WTC11 (cell line): ENCODE measurements at regions not wholly inside any gene's neighbourhood (a gene's known extent, or its start where the extent isn't known, plus 50 kb on each side); places are given as distances from the start of the nearest gene placed in this dataset.
A peak's percentile ranks its signal among the peaks of the same experiment; 100 is the strongest.

Experiments used
- ATAC-seq: fragments of 200-7000 bp; cut with Tn5 transposase; 2 replicates; pipeline ENCODE4 v1.10.0; 2021; ENCODE audit warnings: mild to moderate bottlenecking, moderate library complexity
- CTCF ChIA-PET: fragments of 300-600 bp; sonication (Branson Sonifier 250); formaldehyde crosslinking; loops from one replicate; lab custom pipeline; 2021; ENCODE audit warnings: antibody characterized with exemption; lab: Charles Lee
- POLR2A ChIA-PET: fragments of 350-600 bp; sonication (Branson Sonifier 250); formaldehyde crosslinking; loops from one replicate; lab custom pipeline; 2021; ENCODE audit warnings: antibody characterized with exemption; lab: Charles Lee
- DNase-seq: peaks from one replicate; pipeline ENCODE4 v3.0.0; 2021; ENCODE audit warnings: low spot score
- H3K27ac Mint-ChIP-seq: 2 replicates; pipeline ENCODE4 v1.8.0; 2021; ENCODE audit warnings: mixed read lengths
- H3K27me3 Mint-ChIP-seq: 2 replicates; pipeline ENCODE4 v1.8.0; 2021; ENCODE audit warnings: low read depth, mild to moderate bottlenecking, moderate library complexity, mixed read lengths
- H3K36me3 Mint-ChIP-seq: 2 replicates; pipeline ENCODE4 v1.8.0; 2021; ENCODE audit warnings: mixed read lengths
- H3K4me1 Mint-ChIP-seq: 2 replicates; pipeline ENCODE4 v1.8.0; 2022; ENCODE audit warnings: mixed read lengths
- H3K4me3 Mint-ChIP-seq: 2 replicates; pipeline ENCODE4 v1.8.0; 2021; ENCODE audit warnings: mild to moderate bottlenecking, moderate library complexity, mixed read lengths
- H3K9me3 Mint-ChIP-seq: 2 replicates; pipeline ENCODE4 v1.8.0; 2021; ENCODE audit warnings: mixed read lengths
- CREM ChIP-seq: sonication (generic); formaldehyde crosslinking; IDR thresholded peaks from 2 replicates; pipeline ENCODE4 v1.8.1; 2022; ENCODE audit warnings: mild to moderate bottlenecking, missing genetic modification reagents, moderate library complexity
- EMX1 ChIP-seq: fragments of 250-450 bp; sonication (Bioruptor Pico); IDR thresholded peaks from 2 replicates; pipeline ENCODE4 v1.8.0; 2021; ENCODE audit warnings: mild to moderate bottlenecking
- FOXJ3 ChIP-seq: sonication (generic); formaldehyde crosslinking; IDR thresholded peaks from 2 replicates; pipeline ENCODE4 v1.9.0; 2021; ENCODE audit warnings: missing genetic modification reagents, mild to moderate bottlenecking, borderline replicate concordance
- FOXK1 ChIP-seq: sonication (generic); formaldehyde crosslinking; IDR thresholded peaks from 2 replicates; pipeline ENCODE4 v1.8.0; 2022; ENCODE audit warnings: mild to moderate bottlenecking, moderate library complexity, missing genetic modification reagents
- GRHL2 ChIP-seq: fragments of 250-450 bp; sonication (Bioruptor Pico); IDR thresholded peaks from 2 replicates; pipeline ENCODE4 v1.8.0; 2022; ENCODE audit warnings: mild to moderate bottlenecking, moderate library complexity; ENCODE audit not compliant: insufficient replicate concordance, severe bottlenecking
- NFYB ChIP-seq: sonication (generic); formaldehyde crosslinking; conservative IDR thresholded peaks from 2 replicates; pipeline ENCODE4 v1.8.0; 2022; ENCODE audit warnings: low read depth, missing genetic modification reagents
- NR2C2 ChIP-seq: sonication (generic); formaldehyde crosslinking; IDR thresholded peaks from 2 replicates; pipeline ENCODE4 v1.8.0; 2022; ENCODE audit warnings: mild to moderate bottlenecking, missing genetic modification reagents
- OVOL2 ChIP-seq: fragments of 250-450 bp; sonication (Bioruptor Pico); IDR thresholded peaks from 2 replicates; pipeline ENCODE4 v1.9.0; 2021; ENCODE audit warnings: mild to moderate bottlenecking, borderline replicate concordance
- PRDM15 ChIP-seq: sonication (generic); formaldehyde crosslinking; IDR thresholded peaks from 2 replicates; pipeline ENCODE4 v1.8.0; 2022; ENCODE audit warnings: missing genetic modification reagents
- RORB ChIP-seq: fragments of 250-450 bp; sonication (Bioruptor Pico); IDR thresholded peaks from 2 replicates; pipeline ENCODE4 v1.9.0; 2021; ENCODE audit warnings: mild to moderate bottlenecking
- ZMAT4 ChIP-seq: fragments of 250-450 bp; sonication (Bioruptor Pico); IDR thresholded peaks from 2 replicates; pipeline ENCODE4 v1.9.0; 2021; ENCODE audit warnings: mild to moderate bottlenecking
- ZNF263 ChIP-seq: sonication (generic); formaldehyde crosslinking; IDR thresholded peaks from 2 replicates; pipeline ENCODE4 v1.8.1; 2022; ENCODE audit warnings: low read depth, mild to moderate bottlenecking, moderate library complexity, missing genetic modification reagents
- ZNF317 ChIP-seq: sonication (generic); formaldehyde crosslinking; IDR thresholded peaks from 2 replicates; pipeline ENCODE4 v1.8.1; 2023; ENCODE audit warnings: low read depth, mild to moderate bottlenecking, moderate library complexity, missing genetic modification reagents, borderline replicate concordance
- ZNF423 ChIP-seq: fragments of 250-450 bp; sonication (Bioruptor Pico); IDR thresholded peaks from 2 replicates; pipeline ENCODE4 v2.1.2; 2022; ENCODE audit warnings: mild to moderate bottlenecking, moderate library complexity
- TF ChIP-seq, protein P1 (sequence below): sonication (generic); formaldehyde crosslinking; IDR thresholded peaks from 2 replicates; pipeline ENCODE4 v1.8.1; 2022; ENCODE audit warnings: mild to moderate bottlenecking, moderate library complexity, missing genetic modification reagents
- TF ChIP-seq, protein P2 (sequence below): sonication (generic); formaldehyde crosslinking; IDR thresholded peaks from 2 replicates; pipeline ENCODE4 v1.8.0; 2023; ENCODE audit warnings: mild to moderate bottlenecking, missing genetic modification reagents
- TF ChIP-seq, protein P3 (sequence below): fragments of 200-600 bp; IDR thresholded peaks from 2 replicates; pipeline ENCODE4 v1.8.0; 2022; ENCODE audit warnings: antibody characterized with exemption
- TF ChIP-seq, protein P4 (sequence below): sonication (generic); formaldehyde crosslinking; IDR thresholded peaks from 2 replicates; pipeline ENCODE4 v1.8.1; 2023; ENCODE audit warnings: mild to moderate bottlenecking, missing genetic modification reagents, moderate library complexity
- TF ChIP-seq, protein P5 (sequence below): fragments of 250-450 bp; sonication (Bioruptor Pico); IDR thresholded peaks from 2 replicates; pipeline ENCODE4 v1.9.0; 2021; ENCODE audit warnings: moderate library complexity, mild to moderate bottlenecking, inconsistent platforms, borderline replicate concordance

DNA sequence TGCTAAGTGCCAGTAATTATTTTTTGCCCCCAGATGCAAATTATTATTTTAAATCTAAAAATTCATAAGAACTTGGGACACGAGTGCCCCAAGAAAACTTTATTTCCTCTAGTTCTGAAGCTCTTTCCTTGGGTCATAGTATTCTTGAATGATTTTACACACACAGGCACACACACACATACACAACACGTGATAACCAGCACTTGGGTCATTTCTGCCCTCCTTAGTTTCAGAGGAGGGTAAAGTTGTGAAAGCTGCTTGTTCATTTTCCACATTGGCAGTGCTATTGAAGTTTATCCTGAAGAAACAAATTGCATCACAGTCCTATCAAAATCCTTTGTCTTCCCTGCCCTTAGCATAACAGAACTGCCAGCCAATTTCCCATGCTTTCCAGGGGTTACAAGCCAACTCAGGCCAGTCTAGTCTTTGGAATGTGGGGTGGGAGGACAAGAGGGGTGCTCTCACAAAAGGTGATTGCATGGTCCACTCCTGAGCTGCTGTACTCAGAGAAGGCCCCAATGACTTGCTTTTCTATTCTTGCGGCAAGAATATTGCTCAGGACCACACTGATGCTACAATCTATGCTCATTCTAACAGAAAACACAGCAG, 98.5 kb upstream of the POGK start:
- CTCF ChIA-PET = no interaction called here
- H3K4me1 Mint-ChIP-seq = peaks cover 5% of the 10 kb centered on the region; the same call in 1 of the 2 replicates
- DNase-seq (no peak), ATAC-seq (peak; percentile 78)
- POLR2A ChIA-PET = interaction anchor here (0.5 kb wide), 1 partner anchor 884 kb away, joined by 3 read pairs; no protein-coding TSS in a partner anchor
- H3K27ac Mint-ChIP-seq = no peak overlapping the region
- no peak overlapping the region for H3K4me3 Mint-ChIP-seq
- peaks cover 18% of the 10 kb centered on the region for H3K9me3 Mint-ChIP-seq
- H3K36me3 Mint-ChIP-seq = peaks cover 8% of the 10 kb centered on the region
- TF ChIP-seq, protein P1, sequence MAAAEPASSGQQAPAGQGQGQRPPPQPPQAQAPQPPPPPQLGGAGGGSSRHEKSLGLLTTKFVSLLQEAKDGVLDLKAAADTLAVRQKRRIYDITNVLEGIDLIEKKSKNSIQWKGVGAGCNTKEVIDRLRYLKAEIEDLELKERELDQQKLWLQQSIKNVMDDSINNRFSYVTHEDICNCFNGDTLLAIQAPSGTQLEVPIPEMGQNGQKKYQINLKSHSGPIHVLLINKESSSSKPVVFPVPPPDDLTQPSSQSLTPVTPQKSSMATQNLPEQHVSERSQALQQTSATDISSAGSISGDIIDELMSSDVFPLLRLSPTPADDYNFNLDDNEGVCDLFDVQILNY (CRISPR knock-in tag) = no peak
- TF ChIP-seq ZNF317 (no peak), OVOL2 (CRISPR knock-in tag) (no peak), NFYB (no peak), EMX1 (CRISPR knock-in tag) (no peak), FOXJ3 (CRISPR knock-in tag) (no peak), ZMAT4 (CRISPR knock-in tag) (no peak), PRDM15 (CRISPR knock-in tag) (no peak), CREM (no peak), NR2C2 (CRISPR knock-in tag) (no peak), RORB (CRISPR knock-in tag) (no peak), GRHL2 (CRISPR knock-in tag) (no peak)
- TF ChIP-seq, protein P2, sequence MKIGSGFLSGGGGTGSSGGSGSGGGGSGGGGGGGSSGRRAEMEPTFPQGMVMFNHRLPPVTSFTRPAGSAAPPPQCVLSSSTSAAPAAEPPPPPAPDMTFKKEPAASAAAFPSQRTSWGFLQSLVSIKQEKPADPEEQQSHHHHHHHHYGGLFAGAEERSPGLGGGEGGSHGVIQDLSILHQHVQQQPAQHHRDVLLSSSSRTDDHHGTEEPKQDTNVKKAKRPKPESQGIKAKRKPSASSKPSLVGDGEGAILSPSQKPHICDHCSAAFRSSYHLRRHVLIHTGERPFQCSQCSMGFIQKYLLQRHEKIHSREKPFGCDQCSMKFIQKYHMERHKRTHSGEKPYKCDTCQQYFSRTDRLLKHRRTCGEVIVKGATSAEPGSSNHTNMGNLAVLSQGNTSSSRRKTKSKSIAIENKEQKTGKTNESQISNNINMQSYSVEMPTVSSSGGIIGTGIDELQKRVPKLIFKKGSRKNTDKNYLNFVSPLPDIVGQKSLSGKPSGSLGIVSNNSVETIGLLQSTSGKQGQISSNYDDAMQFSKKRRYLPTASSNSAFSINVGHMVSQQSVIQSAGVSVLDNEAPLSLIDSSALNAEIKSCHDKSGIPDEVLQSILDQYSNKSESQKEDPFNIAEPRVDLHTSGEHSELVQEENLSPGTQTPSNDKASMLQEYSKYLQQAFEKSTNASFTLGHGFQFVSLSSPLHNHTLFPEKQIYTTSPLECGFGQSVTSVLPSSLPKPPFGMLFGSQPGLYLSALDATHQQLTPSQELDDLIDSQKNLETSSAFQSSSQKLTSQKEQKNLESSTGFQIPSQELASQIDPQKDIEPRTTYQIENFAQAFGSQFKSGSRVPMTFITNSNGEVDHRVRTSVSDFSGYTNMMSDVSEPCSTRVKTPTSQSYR = no peak
- TF ChIP-seq, protein P3, sequence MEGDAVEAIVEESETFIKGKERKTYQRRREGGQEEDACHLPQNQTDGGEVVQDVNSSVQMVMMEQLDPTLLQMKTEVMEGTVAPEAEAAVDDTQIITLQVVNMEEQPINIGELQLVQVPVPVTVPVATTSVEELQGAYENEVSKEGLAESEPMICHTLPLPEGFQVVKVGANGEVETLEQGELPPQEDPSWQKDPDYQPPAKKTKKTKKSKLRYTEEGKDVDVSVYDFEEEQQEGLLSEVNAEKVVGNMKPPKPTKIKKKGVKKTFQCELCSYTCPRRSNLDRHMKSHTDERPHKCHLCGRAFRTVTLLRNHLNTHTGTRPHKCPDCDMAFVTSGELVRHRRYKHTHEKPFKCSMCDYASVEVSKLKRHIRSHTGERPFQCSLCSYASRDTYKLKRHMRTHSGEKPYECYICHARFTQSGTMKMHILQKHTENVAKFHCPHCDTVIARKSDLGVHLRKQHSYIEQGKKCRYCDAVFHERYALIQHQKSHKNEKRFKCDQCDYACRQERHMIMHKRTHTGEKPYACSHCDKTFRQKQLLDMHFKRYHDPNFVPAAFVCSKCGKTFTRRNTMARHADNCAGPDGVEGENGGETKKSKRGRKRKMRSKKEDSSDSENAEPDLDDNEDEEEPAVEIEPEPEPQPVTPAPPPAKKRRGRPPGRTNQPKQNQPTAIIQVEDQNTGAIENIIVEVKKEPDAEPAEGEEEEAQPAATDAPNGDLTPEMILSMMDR = no peak
- TF ChIP-seq, protein P4, sequence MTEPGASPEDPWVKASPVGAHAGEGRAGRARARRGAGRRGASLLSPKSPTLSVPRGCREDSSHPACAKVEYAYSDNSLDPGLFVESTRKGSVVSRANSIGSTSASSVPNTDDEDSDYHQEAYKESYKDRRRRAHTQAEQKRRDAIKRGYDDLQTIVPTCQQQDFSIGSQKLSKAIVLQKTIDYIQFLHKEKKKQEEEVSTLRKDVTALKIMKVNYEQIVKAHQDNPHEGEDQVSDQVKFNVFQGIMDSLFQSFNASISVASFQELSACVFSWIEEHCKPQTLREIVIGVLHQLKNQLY (CRISPR knock-in tag) = no peak
- no peaks in the 10 kb centered on the region for H3K27me3 Mint-ChIP-seq

DNA sequence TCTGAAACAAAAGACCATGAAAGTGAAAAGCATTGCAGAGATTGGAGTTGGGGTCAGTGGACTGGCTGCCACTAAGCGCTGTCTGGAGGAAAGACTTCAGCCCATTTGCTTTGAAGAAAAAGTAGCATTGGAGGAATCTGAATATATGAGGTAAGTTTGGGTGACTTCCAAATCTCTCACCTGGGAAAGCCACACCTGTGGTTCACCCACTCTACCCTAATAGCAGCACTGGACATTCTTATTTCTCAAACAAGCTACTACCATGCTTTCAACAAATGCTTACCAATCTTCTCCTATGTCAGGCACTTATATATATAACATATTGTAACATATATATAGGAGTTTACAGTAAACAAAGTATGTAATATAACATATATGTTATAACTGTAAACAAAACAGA, 76.0 kb upstream of the POGK start:
- H3K27ac Mint-ChIP-seq = no peak overlapping the region
- no peaks in the 10 kb centered on the region for H3K27me3 Mint-ChIP-seq
- H3K4me3 Mint-ChIP-seq = no peak overlapping the region
- H3K36me3 Mint-ChIP-seq = peaks cover 5% of the 10 kb centered on the region; the same call in 1 of the 2 replicates
- H3K9me3 Mint-ChIP-seq = peaks cover 9% of the 10 kb centered on the region
- DNase-seq (no peak), ATAC-seq (no peak)
- ChIA-PET CTCF (no interaction called here), POLR2A (no interaction called here)
- H3K4me1 Mint-ChIP-seq = peaks cover 13% of the 10 kb centered on the region
- TF ChIP-seq, protein P5, sequence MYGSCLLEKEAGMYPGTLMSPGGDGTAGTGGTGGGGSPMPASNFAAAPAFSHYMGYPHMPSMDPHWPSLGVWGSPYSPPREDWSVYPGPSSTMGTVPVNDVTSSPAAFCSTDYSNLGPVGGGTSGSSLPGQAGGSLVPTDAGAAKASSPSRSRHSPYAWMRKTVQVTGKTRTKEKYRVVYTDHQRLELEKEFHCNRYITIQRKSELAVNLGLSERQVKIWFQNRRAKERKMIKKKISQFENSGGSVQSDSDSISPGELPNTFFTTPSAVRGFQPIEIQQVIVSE (CRISPR knock-in tag) = no peak
- no peak for TF ChIP-seq ZNF263 (CRISPR knock-in tag)
- TF ChIP-seq FOXK1 (CRISPR knock-in tag) = no peak
- TF ChIP-seq ZNF423 (CRISPR knock-in tag) = no peak
- no peak for TF ChIP-seq PRDM15 (CRISPR knock-in tag)
